H1 (cell line): ENCODE measurements at regions not wholly inside any gene's neighbourhood (a gene's known extent, or its start where the extent isn't known, plus 50 kb on each side); places are given as distances from the start of the nearest gene placed in this dataset.

Experiments used
- CTCF ChIA-PET: fragments of 300-600 bp; sonication (Branson Sonifier 250); formaldehyde crosslinking; loops from one replicate; lab custom pipeline; 2021; ENCODE audit not compliant: partially characterized antibody; lab: Charles Lee
- POLR2A ChIA-PET: fragments of 300-600 bp; sonication (Branson Sonifier 250); formaldehyde crosslinking; loops from one replicate; lab custom pipeline; 2021; ENCODE audit warnings: inconsistent platforms; ENCODE audit not compliant: partially characterized antibody; lab: Charles Lee
- DNase-seq, 2 experiments: peaks; one replicate each; pipeline versions ENCODE4 v3.0.0 to v3.0.0-alpha.2; 2010 to 2022; ENCODE audit warnings: low spot score in 2 of 2, low read depth in 1 of 2, mixed read lengths in 1 of 2
- FAIRE-seq: peaks from 2 replicates; lab custom pipeline; 2011; peaks lifted over from hg19 to GRCh38; lab: Jason Lieb, UNC
- H2AFZ ChIP-seq: 2 replicates; pipeline ENCODE4 v1.8.1; 2012; ENCODE audit warnings: low read length, inconsistent platforms
- H2AK5ac ChIP-seq: 2 replicates; pipeline ENCODE4 v1.6.1; 2013; ENCODE audit warnings: low read depth, low read length
- H2BK120ac ChIP-seq: replicated peaks from 2 replicates; pipeline ENCODE3; 2013; ENCODE audit warnings: low read depth, low read length, inconsistent platforms
- H2BK12ac ChIP-seq: 2 replicates; pipeline ENCODE4 v1.6.1; 2013; ENCODE audit warnings: low read depth, low read length
- H2BK15ac ChIP-seq: 2 replicates; pipeline ENCODE4 v1.6.1; 2013; ENCODE audit warnings: low read length
- H2BK20ac ChIP-seq: 2 replicates; pipeline ENCODE4 v1.6.1; 2013; ENCODE audit warnings: low read length
- H2BK5ac ChIP-seq: 2 replicates; pipeline ENCODE4 v1.6.1; 2013; ENCODE audit warnings: low read depth, low read length
- H3K14ac ChIP-seq: 2 replicates; pipeline ENCODE4 v1.6.1; 2013; ENCODE audit warnings: inconsistent platforms; ENCODE audit not compliant: insufficient read length
- H3K18ac ChIP-seq: 2 replicates; pipeline ENCODE4 v1.6.1; 2013; ENCODE audit warnings: low read length; ENCODE audit errors: extremely low read depth
- H3K23ac ChIP-seq: 2 replicates; pipeline ENCODE4 v1.6.1; 2013; ENCODE audit warnings: inconsistent platforms; ENCODE audit not compliant: insufficient read length
- H3K23me2 ChIP-seq: 2 replicates; pipeline ENCODE4 v1.6.1; 2013; ENCODE audit warnings: low read depth, low read length
- H3K27ac ChIP-seq: 2 replicates; pipeline ENCODE4 v1.6.1; 2011; ENCODE audit warnings: low read depth, low read length, inconsistent platforms
- H3K27me3 ChIP-seq, 4 experiments: replicated peaks in 1 of 4; 1 replicate in 1 of 4; 2 replicates in 3 of 4; pipeline versions ENCODE4 v1.6.1 to v1.8.1; 2011 to 2013; ENCODE audit warnings: low read length in 3 of 4, mild to moderate bottlenecking in 3 of 4, inconsistent platforms in 2 of 4, mixed read lengths in 2 of 4, moderate library complexity in 1 of 4; ENCODE audit not compliant: control insufficient read depth in 3 of 4, insufficient read depth in 3 of 4; ENCODE audit errors: extremely low read depth in 1 of 4
- H3K36me3 ChIP-seq, 4 experiments: 2 replicates each; pipeline versions ENCODE4 v1.6.1 to v1.8.1; 2011 to 2013; ENCODE audit warnings: mild to moderate bottlenecking in 4 of 4, low read length in 3 of 4, moderate library complexity in 2 of 4, control low read depth in 1 of 4, inconsistent platforms in 1 of 4; ENCODE audit not compliant: insufficient read depth in 4 of 4, control insufficient read depth in 2 of 4
- H3K4ac ChIP-seq: replicated peaks from 2 replicates; pipeline ENCODE3; 2013; ENCODE audit warnings: low read length, low read depth, mixed read lengths, inconsistent platforms; ENCODE audit not compliant: insufficient read length
- H3K4me1 ChIP-seq, 4 experiments: replicated peaks in 1 of 4; 1 replicate in 1 of 4; 2 replicates in 3 of 4; pipeline versions ENCODE4 v1.6.1 to v1.8.1; 2011 to 2013; ENCODE audit warnings: low read length in 3 of 4, inconsistent platforms in 2 of 4, mixed read lengths in 1 of 4; ENCODE audit not compliant: insufficient read depth in 4 of 4, control insufficient read depth in 3 of 4
- H3K4me2 ChIP-seq, 2 experiments: 2 replicates each; pipeline versions ENCODE4 v1.6.1 to v1.8.1; 2011 to 2013; ENCODE audit warnings: low read depth in 2 of 2, low read length in 2 of 2, control low read depth in 1 of 2, inconsistent platforms in 1 of 2, mild to moderate bottlenecking in 1 of 2; ENCODE audit not compliant: insufficient read depth in 1 of 2
- H3K4me3 ChIP-seq, 4 experiments: fragments of 200-600, 300-600 bp in 1 of 4; sonication (generic), shearing (Covaris generic), sonication (Bioruptor Twin) in 1 of 4; 2 replicates each; pipeline versions ENCODE4 v1.5.1 to v1.8.1; 2011 to 2016; ENCODE audit warnings: low read length in 4 of 4, low read depth in 3 of 4, control low read depth in 2 of 4, inconsistent platforms in 2 of 4, mild to moderate bottlenecking in 2 of 4, mixed read lengths in 1 of 4, moderate library complexity in 1 of 4; ENCODE audit not compliant: insufficient read depth in 2 of 4; ENCODE audit errors: extremely low read depth in 1 of 4
- H3K56ac ChIP-seq: replicated peaks from 2 replicates; pipeline ENCODE3; 2013; ENCODE audit warnings: low read depth, mild to moderate bottlenecking, mixed read lengths, low read length, inconsistent platforms; ENCODE audit not compliant: insufficient read length
- H3K79me1 ChIP-seq: 2 replicates; pipeline ENCODE4 v1.6.1; 2013; ENCODE audit warnings: low read depth, low read length, control low read depth
- H3K79me2 ChIP-seq, 2 experiments: 2 replicates each; pipeline versions ENCODE4 v1.6.1 to v1.8.1; 2012 to 2013; ENCODE audit warnings: low read length in 2 of 2, mild to moderate bottlenecking in 2 of 2, inconsistent platforms in 1 of 2; ENCODE audit not compliant: insufficient read depth in 2 of 2, control insufficient read depth in 1 of 2
- H3K9ac ChIP-seq, 4 experiments: replicated peaks in 1 of 4; 1 replicate in 1 of 4; 2 replicates in 3 of 4; pipeline versions ENCODE4 v1.6.1 to v1.8.1; 2011 to 2013; ENCODE audit warnings: low read depth in 3 of 4, low read length in 3 of 4, control low read depth in 2 of 4, mild to moderate bottlenecking in 2 of 4, moderate library complexity in 2 of 4, inconsistent platforms in 1 of 4; ENCODE audit errors: extremely low read depth in 1 of 4
- H3K9me3 ChIP-seq, 2 experiments: 2 replicates each; pipeline versions ENCODE4 v1.6.1 to v1.8.1; 2012 to 2013; ENCODE audit warnings: mild to moderate bottlenecking in 2 of 2, moderate library complexity in 2 of 2, control low read depth in 1 of 2, inconsistent platforms in 1 of 2, low read depth in 1 of 2, low read length in 1 of 2, mixed read lengths in 1 of 2; ENCODE audit not compliant: insufficient read depth in 2 of 2
- H4K20me1 ChIP-seq, 2 experiments: replicated peaks in 1 of 2; 2 replicates each; pipeline versions ENCODE3 to v1.8.1; 2011 to 2013; ENCODE audit warnings: inconsistent platforms in 2 of 2, low read length in 2 of 2, mild to moderate bottlenecking in 1 of 2; ENCODE audit not compliant: insufficient read depth in 2 of 2, control insufficient read depth in 1 of 2
- H4K5ac ChIP-seq: 2 replicates; pipeline ENCODE4 v1.6.1; 2013; ENCODE audit warnings: low read length, low read depth, mixed read lengths, inconsistent platforms; ENCODE audit not compliant: insufficient read length
- H4K8ac ChIP-seq: 2 replicates; pipeline ENCODE4 v1.8.0; 2013; ENCODE audit warnings: mild to moderate bottlenecking, moderate library complexity, low read length, inconsistent platforms; ENCODE audit not compliant: insufficient read depth; ENCODE audit errors: extremely low read depth
- H4K91ac ChIP-seq: replicated peaks from 2 replicates; pipeline ENCODE3; 2013; ENCODE audit warnings: low read length, mixed read lengths, inconsistent platforms; ENCODE audit not compliant: insufficient read length
- BCL11A ChIP-seq, 2 experiments: IDR thresholded peaks; one replicate each; pipeline ENCODE4 v1.6.1; 2011; ENCODE audit warnings: low read depth in 2 of 2, low read length in 2 of 2, mild to moderate bottlenecking in 2 of 2
- CHD2 ChIP-seq: IDR thresholded peaks from 2 replicates; pipeline ENCODE4 v1.6.1; 2012; ENCODE audit warnings: low read length, improper control_type of control experiment
- KDM5A ChIP-seq: fragments of 200-600 bp; IDR thresholded peaks from 2 replicates; pipeline ENCODE4 v1.7.1; 2012; ENCODE audit warnings: mild to moderate bottlenecking, low read length, inconsistent platforms, mixed read lengths
- SIRT6 ChIP-seq: IDR thresholded peaks from one replicate; pipeline ENCODE4 v1.7.1; 2012; ENCODE audit warnings: low read length, inconsistent platforms
- YY1 ChIP-seq: IDR thresholded peaks from 2 replicates; pipeline ENCODE4 v1.6.1; 2011; ENCODE audit warnings: low read depth, mild to moderate bottlenecking, low read length
- WGBS, 2 experiments: shearing (Covaris generic) in 1 of 2; methylation state at CpG; one replicate each; pipeline versions ENCODE4 v1.1.6 to v1.1.7; 2013 to 2015; ENCODE audit warnings: low lambda C conversion rate in 2 of 2, mixed read lengths in 2 of 2, inconsistent platforms in 1 of 2, low coverage in 1 of 2, missing lambda C conversion rate in 1 of 2; ENCODE audit not compliant: insufficient replicate concordance in 2 of 2, insufficient coverage in 1 of 2, insufficient read length in 1 of 2; ENCODE audit errors: extremely low coverage in 1 of 2, missing lambda C conversion rate in 1 of 2; 5-methylcytosine and 5-hydroxymethylcytosine counted together

DNA sequence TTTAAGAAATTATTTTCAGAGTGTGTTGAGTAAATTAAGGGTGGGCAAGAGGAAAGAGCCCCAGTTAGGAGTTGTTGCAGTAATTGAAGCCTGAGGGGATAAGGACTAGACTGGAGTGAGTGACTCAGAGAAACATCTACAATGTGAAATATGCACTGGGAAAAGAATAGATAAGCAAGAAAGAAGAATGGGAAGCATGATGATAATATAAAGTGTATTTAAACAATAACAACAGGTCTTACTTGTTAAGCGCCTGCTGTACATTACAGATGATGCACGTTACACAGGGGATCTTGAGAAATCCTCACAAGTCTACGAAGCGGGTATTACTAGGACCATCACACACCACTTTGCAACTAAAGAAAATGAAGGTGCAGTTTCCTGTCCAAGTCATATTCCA is 73.6 kb upstream of the STK17B start:
- TF ChIP-seq BCL11A (IDR thresholded peaks at IDR 0.05; ENCODE audit: low read depth in 2 of 2, low read length in 2 of 2) (no peak), KDM5A (no peak), SIRT6 (no peak), YY1 (no peak), CHD2 (no peak)
- TF ChIP-seq, all 59 proteins: peak for 0
- whole genome bisulfite sequencing, 2 experiments, result 91% methylated on average over 4 of the region's 4 CpGs; no CpG with 5 or more reads in 1 of the 2 experiments
- Histone ChIP-seq H3K4me2 (no peak overlapping the region), H3K4me3 (no peak overlapping the region), H4K8ac (no peak overlapping the region), H3K27ac (no peak overlapping the region), H2BK20ac (no peak overlapping the region), H2BK5ac (no peak overlapping the region), H2AK5ac (no peak overlapping the region), H3K27me3 (no peaks in the 10 kb centered on the region), H3K4ac (no peak overlapping the region), H3K79me1 (no peaks in the 10 kb centered on the region), H3K36me3 (no peaks in the 10 kb centered on the region), H3K9me3 (no peaks in the 10 kb centered on the region), H2AFZ (no peak overlapping the region), H3K23me2 (no peaks in the 10 kb centered on the region; the same call in 1 of the 2 replicates), H3K18ac (no peak overlapping the region), H2BK12ac (no peak overlapping the region), H2BK15ac (no peak overlapping the region), H4K5ac (no peak overlapping the region), H3K9ac (no peak overlapping the region), H3K79me2 (no peaks in the 10 kb centered on the region), H3K4me1 (no peaks in the 10 kb centered on the region), H2BK120ac (no peak overlapping the region), H3K14ac (no peak overlapping the region), H3K23ac (no peak overlapping the region), H4K91ac (no peak overlapping the region), H3K56ac (no peak overlapping the region), H4K20me1 (no peaks in the 10 kb centered on the region)
- no peak for FAIRE-seq
- no peak for DNase-seq
- POLR2A ChIA-PET, result no interaction called here
- CTCF ChIA-PET, result interaction anchor here (1.3 kb wide), 1 partner anchor 9 kb away, joined by 3 read pairs; no protein-coding TSS in a partner anchor
